IMR-90 (cell line): ENCODE measurements at regions not wholly inside any gene's neighbourhood (a gene's known extent, or its start where the extent isn't known, plus 50 kb on each side); places are given as distances from the start of the nearest gene placed in this dataset.

Experiments
- BHLHE40 ChIP-seq: fragments of 150-350 bp; IDR thresholded peaks from 2 replicates; pipeline ENCODE4 v1.6.1; 2016; ENCODE audit warnings: mild to moderate bottlenecking, low read depth, low read length
- CEBPB ChIP-seq: IDR thresholded peaks from 2 replicates; pipeline ENCODE4 v1.6.1; 2012; ENCODE audit warnings: low read depth, low read length, improper control_type of control experiment
- CHD1 ChIP-seq: IDR thresholded peaks from 2 replicates; pipeline ENCODE4 v1.6.1; 2012; ENCODE audit warnings: low read depth, low read length, improper control_type of control experiment
- FOS ChIP-seq: fragments of 150-350 bp; IDR thresholded peaks from 2 replicates; pipeline ENCODE4 v1.6.1; 2016; ENCODE audit warnings: low read depth, low read length
- MAFK ChIP-seq: IDR thresholded peaks from 2 replicates; pipeline ENCODE4 v1.6.1; 2012; ENCODE audit warnings: low read depth, low read length, improper control_type of control experiment
- MAZ ChIP-seq: IDR thresholded peaks from 2 replicates; pipeline ENCODE4 v1.6.1; 2012; ENCODE audit warnings: low read depth, mild to moderate bottlenecking, low read length, improper control_type of control experiment, moderate library complexity, borderline replicate concordance
- MXI1 ChIP-seq: IDR thresholded peaks from 2 replicates; pipeline ENCODE4 v1.6.1; 2012; ENCODE audit warnings: low read depth, mild to moderate bottlenecking, low read length, moderate library complexity, borderline replicate concordance
- POLR2A ChIP-seq: IDR thresholded peaks from 2 replicates; pipeline ENCODE4 v1.6.1; 2012; ENCODE audit warnings: mild to moderate bottlenecking, low read depth, low read length
- RAD21 ChIP-seq: IDR thresholded peaks from 2 replicates; pipeline ENCODE4 v1.6.1; 2012; ENCODE audit warnings: low read length, improper control_type of control experiment
- RCOR1 ChIP-seq: IDR thresholded peaks from 2 replicates; pipeline ENCODE4 v1.6.1; 2012; ENCODE audit warnings: mild to moderate bottlenecking, low read length, improper control_type of control experiment; ENCODE audit not compliant: insufficient replicate concordance
- RFX5 ChIP-seq: IDR thresholded peaks from 2 replicates; pipeline ENCODE4 v1.8.0; 2012; ENCODE audit warnings: low read depth, mild to moderate bottlenecking, low read length, moderate library complexity
- SMC3 ChIP-seq: fragments of 150-350 bp; IDR thresholded peaks from 2 replicates; pipeline ENCODE4 v1.6.1; 2016; ENCODE audit warnings: low read depth, mild to moderate bottlenecking, antibody characterized with exemption, low read length, moderate library complexity
- TF ChIP-seq, protein P1 (sequence below): conservative IDR thresholded peaks from 2 replicates; pipeline ENCODE4 v1.5.1; 2012; ENCODE audit warnings: mild to moderate bottlenecking, low read depth, low read length, improper control_type of control experiment
- TF ChIP-seq, protein P2 (sequence below): fragments of 150-350 bp; IDR thresholded peaks from 2 replicates; pipeline ENCODE4 v1.6.1; 2016; ENCODE audit warnings: low read depth, mild to moderate bottlenecking, low read length, moderate library complexity, borderline replicate concordance

- TF ChIP-seq, protein P1, sequence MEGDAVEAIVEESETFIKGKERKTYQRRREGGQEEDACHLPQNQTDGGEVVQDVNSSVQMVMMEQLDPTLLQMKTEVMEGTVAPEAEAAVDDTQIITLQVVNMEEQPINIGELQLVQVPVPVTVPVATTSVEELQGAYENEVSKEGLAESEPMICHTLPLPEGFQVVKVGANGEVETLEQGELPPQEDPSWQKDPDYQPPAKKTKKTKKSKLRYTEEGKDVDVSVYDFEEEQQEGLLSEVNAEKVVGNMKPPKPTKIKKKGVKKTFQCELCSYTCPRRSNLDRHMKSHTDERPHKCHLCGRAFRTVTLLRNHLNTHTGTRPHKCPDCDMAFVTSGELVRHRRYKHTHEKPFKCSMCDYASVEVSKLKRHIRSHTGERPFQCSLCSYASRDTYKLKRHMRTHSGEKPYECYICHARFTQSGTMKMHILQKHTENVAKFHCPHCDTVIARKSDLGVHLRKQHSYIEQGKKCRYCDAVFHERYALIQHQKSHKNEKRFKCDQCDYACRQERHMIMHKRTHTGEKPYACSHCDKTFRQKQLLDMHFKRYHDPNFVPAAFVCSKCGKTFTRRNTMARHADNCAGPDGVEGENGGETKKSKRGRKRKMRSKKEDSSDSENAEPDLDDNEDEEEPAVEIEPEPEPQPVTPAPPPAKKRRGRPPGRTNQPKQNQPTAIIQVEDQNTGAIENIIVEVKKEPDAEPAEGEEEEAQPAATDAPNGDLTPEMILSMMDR, result no peak
- TF ChIP-seq POLR2A, result no peak
- TF ChIP-seq RAD21, result no peak
- TF ChIP-seq MXI1, result no peak
- no peak for TF ChIP-seq BHLHE40
- TF ChIP-seq RFX5, result no peak
- TF ChIP-seq, protein P2, sequence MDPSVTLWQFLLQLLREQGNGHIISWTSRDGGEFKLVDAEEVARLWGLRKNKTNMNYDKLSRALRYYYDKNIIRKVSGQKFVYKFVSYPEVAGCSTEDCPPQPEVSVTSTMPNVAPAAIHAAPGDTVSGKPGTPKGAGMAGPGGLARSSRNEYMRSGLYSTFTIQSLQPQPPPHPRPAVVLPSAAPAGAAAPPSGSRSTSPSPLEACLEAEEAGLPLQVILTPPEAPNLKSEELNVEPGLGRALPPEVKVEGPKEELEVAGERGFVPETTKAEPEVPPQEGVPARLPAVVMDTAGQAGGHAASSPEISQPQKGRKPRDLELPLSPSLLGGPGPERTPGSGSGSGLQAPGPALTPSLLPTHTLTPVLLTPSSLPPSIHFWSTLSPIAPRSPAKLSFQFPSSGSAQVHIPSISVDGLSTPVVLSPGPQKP, result no peak
- TF ChIP-seq FOS, result no peak
- no peak for TF ChIP-seq MAZ
- no peak for TF ChIP-seq MAFK
- no peak for TF ChIP-seq CHD1
- no peak for TF ChIP-seq SMC3
- TF ChIP-seq RCOR1, result no peak
- TF ChIP-seq CEBPB, result no peak
Measured at GRCh38 chr6:115832786-115833185, 227.9 kb downstream of the FRK start.
